ENCODE measurements at regions not wholly inside any gene's neighbourhood (a gene's known extent, or its start where the extent isn't known, plus 50 kb on each side); places are given as distances from the start of the nearest gene placed in this dataset.

DNA sequence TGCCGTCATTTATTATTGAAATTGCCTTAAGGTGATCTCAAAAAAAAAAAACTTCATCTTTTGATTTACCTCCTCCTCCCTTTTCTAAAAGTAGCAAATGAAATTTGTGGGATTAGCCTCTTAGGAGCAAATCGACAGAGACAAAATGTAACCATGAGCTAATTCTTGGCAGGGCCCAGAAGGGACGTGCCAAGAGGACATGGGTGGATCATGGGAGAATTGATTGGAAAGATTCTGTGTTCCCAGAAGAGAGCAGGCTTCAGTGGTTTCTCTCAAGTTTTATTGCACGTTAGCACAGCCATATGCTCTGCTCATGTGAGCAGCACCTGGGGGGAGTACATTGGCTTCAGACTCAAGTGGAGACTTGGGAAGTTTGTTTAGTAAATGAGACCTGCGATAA, 394.6 kb downstream of the ELAVL2 start:
- no peak for ATAC-seq (replicated peaks)
- H3K4me1 Mint-ChIP-seq = no peaks in the 10 kb centered on the region
- no peaks in the 10 kb centered on the region for H3K27me3 Mint-ChIP-seq
- H3K36me3 Mint-ChIP-seq (ENCODE audit: low read depth) = no peaks in the 10 kb centered on the region
- no peak overlapping the region for H3K4me3 Mint-ChIP-seq
- no peak overlapping the region for H3K27ac Mint-ChIP-seq
- peaks cover 14% of the 10 kb centered on the region for H3K9me3 Mint-ChIP-seq

DNA sequence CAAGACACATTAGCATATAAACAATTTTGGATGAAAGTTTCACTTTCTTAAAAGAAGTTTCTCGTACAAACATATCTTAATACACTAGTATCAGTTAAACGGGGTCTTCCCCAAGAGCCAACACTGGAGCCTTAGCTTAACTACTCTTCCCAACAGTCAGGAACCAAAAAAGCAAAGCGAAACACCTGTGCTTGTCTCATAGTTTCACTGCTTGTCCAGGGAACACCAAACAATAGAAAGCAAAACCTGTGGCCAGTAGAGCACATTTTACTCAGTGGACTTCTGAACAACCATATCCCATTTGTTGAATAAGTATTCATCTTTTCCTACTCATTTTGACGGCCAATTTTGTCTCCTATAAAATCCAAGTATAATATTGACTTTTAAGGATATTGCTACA, 391.4 kb downstream of the ELAVL2 start:
- Mint-ChIP-seq H3K36me3 (ENCODE audit: low read depth) (no peaks in the 10 kb centered on the region), H3K27ac (no peak overlapping the region)
- ATAC-seq (replicated peaks) = no peak

DNA sequence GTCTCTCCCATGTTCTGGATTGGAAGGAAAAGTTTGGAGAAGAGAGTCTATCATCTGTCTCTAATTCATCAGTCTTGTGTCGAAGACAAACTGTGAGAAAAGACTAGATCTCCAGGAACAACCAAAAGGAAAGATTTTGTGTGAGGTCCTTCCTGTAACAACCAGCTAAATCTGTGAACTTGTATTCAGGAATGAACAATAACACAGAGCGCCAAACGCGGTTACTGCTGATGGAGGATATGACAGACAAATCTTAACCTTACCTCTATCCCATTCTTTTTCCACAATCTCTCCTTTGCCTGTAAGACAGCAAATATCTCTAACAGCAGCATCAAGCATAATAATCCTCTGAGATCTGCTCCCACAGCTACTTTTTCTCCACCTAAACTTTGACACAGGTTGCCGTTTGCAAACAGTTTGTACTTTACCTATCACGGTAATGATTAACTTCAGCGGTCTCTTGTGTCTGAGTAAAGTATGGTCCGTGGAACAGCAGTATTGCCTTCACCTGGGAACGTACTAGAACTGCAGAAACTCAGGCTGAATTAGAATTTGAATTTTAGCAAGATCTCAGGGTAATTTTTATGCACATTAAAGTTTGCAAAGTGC, 387.6 kb downstream of the ELAVL2 start:
- no peaks in the 10 kb centered on the region for H3K4me1 Mint-ChIP-seq
- no peak overlapping the region for H3K27ac Mint-ChIP-seq
- no peaks in the 10 kb centered on the region for H3K27me3 Mint-ChIP-seq
- ATAC-seq (replicated peaks) = no peak
- H3K9me3 Mint-ChIP-seq = peaks cover 10% of the 10 kb centered on the region
- no peak overlapping the region for H3K4me3 Mint-ChIP-seq
- H3K36me3 Mint-ChIP-seq (ENCODE audit: low read depth) = no peaks in the 10 kb centered on the region

More for the DNA sequence above, 391.4 kb downstream of the ELAVL2 start:
- H3K4me3 Mint-ChIP-seq = no peak overlapping the region
- peaks cover 11% of the 10 kb centered on the region for H3K9me3 Mint-ChIP-seq
- H3K4me1 Mint-ChIP-seq = no peaks in the 10 kb centered on the region
- H3K27me3 Mint-ChIP-seq = no peaks in the 10 kb centered on the region

DNA sequence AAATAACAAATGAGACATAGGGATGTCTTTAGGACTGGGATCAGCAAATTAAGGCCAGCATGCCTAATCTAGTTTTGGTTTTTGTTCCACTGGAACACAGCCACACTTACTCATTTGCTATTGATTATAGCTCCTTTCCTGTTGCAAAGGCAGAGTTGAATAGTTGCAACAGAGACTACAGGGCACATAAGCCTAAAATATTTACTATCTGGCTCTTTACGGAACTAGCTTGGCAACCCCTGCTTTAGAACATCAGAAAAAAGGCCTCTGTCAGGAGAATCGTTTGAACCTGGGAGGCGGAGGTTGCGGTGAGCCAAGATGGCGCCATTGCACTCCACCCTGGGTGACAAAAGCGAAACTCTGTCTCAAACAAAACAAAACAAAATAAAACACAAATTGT, 384.8 kb downstream of the ELAVL2 start:
- Mint-ChIP-seq H3K27ac (no peak overlapping the region), H3K36me3 (ENCODE audit: low read depth) (no peaks in the 10 kb centered on the region), H3K4me1 (no peaks in the 10 kb centered on the region), H3K27me3 (no peaks in the 10 kb centered on the region), H3K9me3 (peaks cover 4% of the 10 kb centered on the region), H3K4me3 (no peak overlapping the region)
- ATAC-seq (replicated peaks) = no peak

DNA sequence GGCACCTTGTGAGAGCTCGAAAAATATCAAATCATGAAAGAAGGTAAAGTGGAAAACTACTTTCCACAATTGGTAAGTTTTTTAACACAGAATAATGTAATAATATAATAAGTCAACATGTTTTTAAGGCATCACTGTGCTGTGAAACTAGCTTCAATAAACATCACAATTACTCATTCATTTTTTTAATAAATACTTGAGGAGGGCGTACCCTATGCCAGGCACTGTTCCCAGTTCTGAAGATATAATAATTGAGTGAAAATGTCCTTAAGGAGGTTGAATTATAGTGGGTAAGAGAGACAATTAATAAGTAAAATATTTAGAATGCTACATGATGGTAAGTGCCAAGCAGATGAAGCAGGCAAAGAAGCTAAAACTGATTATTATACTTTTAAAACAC, 381.4 kb downstream of the ELAVL2 start:
- H3K4me3 Mint-ChIP-seq = no peak overlapping the region
- H3K36me3 Mint-ChIP-seq (ENCODE audit: low read depth) = no peaks in the 10 kb centered on the region
- H3K9me3 Mint-ChIP-seq = peaks cover 8% of the 10 kb centered on the region

DNA sequence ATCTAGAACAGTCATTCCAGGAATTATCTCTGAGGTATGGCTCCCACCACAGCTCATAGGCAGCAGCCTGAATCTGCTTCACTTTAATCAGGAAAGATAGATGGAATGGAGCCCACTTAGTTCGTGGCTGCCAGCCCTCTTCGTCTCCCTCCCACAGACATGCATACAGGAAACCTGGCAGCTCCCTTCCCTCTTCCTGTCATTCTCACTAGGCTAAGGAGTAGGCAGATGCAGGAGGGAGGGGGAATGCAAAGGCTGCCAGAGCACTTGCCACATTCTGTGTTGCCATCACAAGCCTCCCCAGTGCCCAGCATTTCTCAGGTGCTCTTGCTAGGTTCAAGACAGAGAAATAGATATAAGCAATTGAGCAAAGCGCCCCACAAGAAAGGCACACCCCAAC, 378.9 kb downstream of the ELAVL2 start:
- H3K27ac Mint-ChIP-seq = no peak overlapping the region
- H3K4me3 Mint-ChIP-seq = no peak overlapping the region
- H3K9me3 Mint-ChIP-seq = peaks cover 4% of the 10 kb centered on the region
- no peaks in the 10 kb centered on the region for H3K27me3 Mint-ChIP-seq
- no peaks in the 10 kb centered on the region for H3K4me1 Mint-ChIP-seq
- no peaks in the 10 kb centered on the region for H3K36me3 Mint-ChIP-seq (ENCODE audit: low read depth)
- ATAC-seq (replicated peaks) = no peak

More for the DNA sequence above, 381.4 kb downstream of the ELAVL2 start:
- H3K4me1 Mint-ChIP-seq = no peaks in the 10 kb centered on the region
- ATAC-seq (replicated peaks) = no peak
- H3K27me3 Mint-ChIP-seq = no peaks in the 10 kb centered on the region
- no peak overlapping the region for H3K27ac Mint-ChIP-seq

DNA sequence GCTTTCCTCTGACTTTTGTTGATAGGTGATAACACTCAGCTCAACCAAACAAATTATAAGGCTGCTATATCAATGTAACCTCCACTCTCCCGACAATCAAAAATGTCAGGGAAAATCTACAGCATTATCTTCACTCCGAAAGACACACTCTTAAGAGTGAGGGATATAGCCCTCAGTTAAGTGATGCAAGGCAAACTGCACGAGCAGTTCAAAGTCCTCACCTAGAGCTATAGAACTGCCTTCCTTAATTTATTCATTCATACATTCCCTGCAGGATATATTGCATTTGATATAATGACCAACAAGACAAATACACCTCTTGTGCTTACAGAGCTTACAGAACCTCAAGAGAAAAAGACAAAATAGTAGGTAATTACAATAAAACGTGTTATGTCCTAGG, 378.1 kb downstream of the ELAVL2 start:
- Mint-ChIP-seq H3K9me3 (peaks cover 6% of the 10 kb centered on the region), H3K4me3 (no peak overlapping the region), H3K27me3 (no peaks in the 10 kb centered on the region), H3K36me3 (ENCODE audit: low read depth) (no peaks in the 10 kb centered on the region), H3K4me1 (no peaks in the 10 kb centered on the region), H3K27ac (no peak overlapping the region)
- ATAC-seq (replicated peaks) = no peak

DNA sequence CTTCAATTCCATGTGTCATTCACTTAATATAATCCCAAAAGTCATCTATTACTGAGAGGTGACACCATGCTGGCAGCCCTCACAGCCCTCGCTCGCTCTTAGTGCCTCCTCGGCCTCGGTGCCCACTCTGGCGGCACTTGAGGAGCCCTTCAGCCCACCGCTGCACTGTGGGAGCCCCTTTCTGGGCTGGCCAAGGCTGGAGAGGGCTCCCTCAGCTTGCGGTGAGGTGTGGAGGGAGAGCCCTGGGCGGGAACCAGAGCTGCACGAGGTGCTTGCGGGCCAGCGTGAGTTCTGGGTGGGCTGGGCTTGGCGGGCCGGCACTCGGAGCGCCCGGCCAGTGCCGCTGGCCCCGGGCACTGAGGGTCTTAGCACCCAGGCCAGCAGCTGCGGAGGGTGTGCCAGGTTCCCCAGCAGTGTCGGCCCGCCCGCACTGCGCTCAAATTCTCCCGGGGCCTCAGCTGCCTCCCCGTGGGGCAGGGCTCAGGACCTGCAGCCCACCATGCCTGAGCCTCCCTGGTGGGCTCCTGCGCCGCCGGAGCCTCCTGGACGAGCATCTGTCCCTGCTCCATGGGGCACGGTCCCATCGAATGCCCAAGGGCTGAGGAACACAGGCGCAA, 374.1 kb downstream of the ELAVL2 start:
- Mint-ChIP-seq H3K36me3 (ENCODE audit: low read depth) (no peaks in the 10 kb centered on the region), H3K27ac (no peak overlapping the region), H3K4me1 (no peaks in the 10 kb centered on the region), H3K9me3 (peaks cover 13% of the 10 kb centered on the region), H3K4me3 (no peak overlapping the region), H3K27me3 (no peaks in the 10 kb centered on the region)
- no peak for ATAC-seq (replicated peaks)

DNA sequence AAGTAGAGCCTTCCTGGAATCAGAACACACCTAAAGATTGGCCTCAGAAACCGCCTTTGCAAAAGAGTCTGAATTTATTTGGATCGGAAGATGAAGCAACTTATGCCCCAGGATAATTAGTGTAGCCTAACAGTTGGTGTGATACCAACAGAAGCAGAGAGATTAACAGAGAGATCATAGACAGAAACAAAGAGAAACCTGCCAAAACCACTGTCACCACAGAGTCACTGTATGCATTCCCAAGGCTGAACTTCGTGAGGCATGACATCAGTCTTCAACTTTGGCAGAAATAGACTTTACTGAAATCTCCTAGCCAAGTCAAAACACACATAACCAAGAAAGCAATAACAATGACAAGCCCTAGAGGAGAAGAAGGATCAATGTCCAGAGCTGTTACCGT, 361.8 kb downstream of the ELAVL2 start:
- ATAC-seq (replicated peaks) = no peak
- H3K36me3 Mint-ChIP-seq (ENCODE audit: low read depth) = no peaks in the 10 kb centered on the region
- H3K9me3 Mint-ChIP-seq = peaks cover 12% of the 10 kb centered on the region
- no peaks in the 10 kb centered on the region for H3K27me3 Mint-ChIP-seq
- H3K4me1 Mint-ChIP-seq = no peaks in the 10 kb centered on the region
- no peak overlapping the region for H3K4me3 Mint-ChIP-seq
- no peak overlapping the region for H3K27ac Mint-ChIP-seq

DNA sequence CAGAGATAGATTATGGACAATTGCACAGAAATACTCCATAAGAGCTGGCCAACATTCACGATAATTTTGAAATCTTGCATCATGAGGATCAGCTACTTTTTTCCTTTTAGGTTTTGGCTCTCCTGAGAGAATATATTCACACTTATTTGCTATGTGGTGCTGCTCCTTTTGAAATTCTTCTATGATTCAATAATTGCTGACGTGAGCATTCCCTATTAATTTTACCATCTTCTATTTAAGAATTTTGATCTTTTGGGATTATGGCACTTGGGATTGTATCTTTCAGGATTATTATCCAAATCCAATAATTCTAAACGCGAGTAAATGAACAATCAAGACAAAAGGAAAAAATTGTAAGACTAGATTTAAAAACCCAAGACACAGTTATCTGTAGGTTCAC, 358.8 kb downstream of the ELAVL2 start:
- H3K9me3 Mint-ChIP-seq = peaks cover 12% of the 10 kb centered on the region
- no peaks in the 10 kb centered on the region for H3K4me1 Mint-ChIP-seq
- no peak overlapping the region for H3K4me3 Mint-ChIP-seq
- no peak overlapping the region for H3K27ac Mint-ChIP-seq
- no peaks in the 10 kb centered on the region for H3K27me3 Mint-ChIP-seq
- no peak for ATAC-seq (replicated peaks)
- H3K36me3 Mint-ChIP-seq (ENCODE audit: low read depth) = no peaks in the 10 kb centered on the region

DNA sequence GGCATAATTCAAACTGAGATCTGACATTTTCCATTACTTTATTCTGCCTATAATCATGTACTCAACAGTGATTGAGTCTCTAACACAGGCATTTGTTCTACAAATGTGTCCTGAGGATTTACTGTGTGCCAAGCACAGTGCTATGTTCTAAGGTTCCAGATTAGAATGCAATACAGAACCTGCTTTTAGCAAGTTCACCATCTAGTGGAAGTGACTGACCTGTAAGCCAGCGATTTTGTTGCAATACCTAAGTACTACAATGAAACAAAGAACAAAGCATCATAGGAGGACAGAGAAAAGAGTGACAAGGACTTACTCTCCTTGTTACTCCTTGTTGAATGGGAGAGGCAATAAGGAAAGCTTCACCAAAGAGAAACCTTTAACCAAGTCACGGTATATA, 348.1 kb downstream of the ELAVL2 start:
- H3K4me3 Mint-ChIP-seq = no peak overlapping the region
- no peaks in the 10 kb centered on the region for H3K36me3 Mint-ChIP-seq (ENCODE audit: low read depth)
- H3K4me1 Mint-ChIP-seq = no peaks in the 10 kb centered on the region
- no peak overlapping the region for H3K27ac Mint-ChIP-seq
- H3K27me3 Mint-ChIP-seq = no peaks in the 10 kb centered on the region
- ATAC-seq (replicated peaks) = no peak
- peaks cover 15% of the 10 kb centered on the region for H3K9me3 Mint-ChIP-seq

DNA sequence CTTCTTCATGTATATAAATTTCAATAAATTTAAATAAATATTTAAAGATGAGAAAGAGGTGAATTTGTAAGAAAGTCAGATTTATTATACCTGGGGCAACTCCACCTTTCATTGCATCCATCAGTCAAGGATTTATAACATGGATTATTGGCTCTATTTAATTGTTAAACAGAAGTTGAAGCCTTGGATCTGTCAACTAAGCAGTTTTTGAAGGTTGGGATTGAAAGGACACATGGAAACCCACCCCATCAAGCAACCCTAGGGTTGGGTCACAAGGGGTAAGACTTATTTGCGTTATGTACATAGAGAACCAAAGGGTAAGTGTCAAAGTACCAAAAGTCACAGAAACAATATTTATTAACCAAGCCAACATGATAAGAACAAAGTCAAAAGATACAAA, 342.5 kb downstream of the ELAVL2 start:
- no peaks in the 10 kb centered on the region for H3K36me3 Mint-ChIP-seq (ENCODE audit: low read depth)
- no peak overlapping the region for H3K4me3 Mint-ChIP-seq
- H3K27ac Mint-ChIP-seq = no peak overlapping the region
- H3K9me3 Mint-ChIP-seq = peaks cover 9% of the 10 kb centered on the region
- ATAC-seq (replicated peaks) = no peak
- no peaks in the 10 kb centered on the region for H3K27me3 Mint-ChIP-seq
- no peaks in the 10 kb centered on the region for H3K4me1 Mint-ChIP-seq

DNA sequence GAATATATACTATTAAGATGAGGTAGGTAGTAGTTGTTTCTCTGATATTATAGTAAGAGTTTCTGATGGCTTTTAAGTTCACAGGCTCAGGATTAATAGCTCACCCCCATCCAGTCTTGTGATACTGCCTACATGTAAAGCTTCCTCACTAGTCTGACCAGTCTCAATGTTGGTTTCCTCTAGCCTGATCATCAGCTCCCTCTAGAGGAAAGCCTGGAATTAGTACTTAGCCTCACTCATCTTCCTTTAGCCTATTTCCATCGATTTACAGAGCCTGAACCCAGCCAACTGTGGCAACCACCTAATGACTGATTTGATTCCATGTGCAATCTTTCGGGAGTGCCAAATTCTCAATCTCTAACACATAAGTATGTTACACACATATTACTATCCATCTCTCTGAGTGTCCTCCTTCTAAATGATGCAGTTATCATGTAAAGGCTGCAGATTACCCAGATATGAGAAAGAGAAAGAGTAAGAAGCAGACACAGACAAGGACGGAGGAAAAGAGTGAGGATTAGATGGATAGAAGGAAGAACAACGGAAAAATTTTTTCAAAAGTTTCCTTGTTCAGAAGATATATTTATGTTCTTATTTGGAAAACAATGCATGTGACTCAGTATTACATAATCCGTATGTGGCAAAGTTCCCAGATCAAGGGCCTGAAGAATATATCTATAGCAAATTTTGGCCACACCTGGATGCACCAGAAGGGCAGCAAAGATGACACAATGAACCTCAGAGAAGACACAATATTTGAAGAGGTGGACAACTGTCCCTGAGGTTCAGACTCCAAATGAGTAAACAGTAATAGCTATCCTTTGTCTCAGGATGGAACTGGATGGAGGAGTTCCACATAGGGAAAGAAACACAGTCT, 333.7 kb downstream of the ELAVL2 start:
- H3K9me3 Mint-ChIP-seq = peaks cover 2% of the 10 kb centered on the region
- H3K27me3 Mint-ChIP-seq = no peaks in the 10 kb centered on the region
- H3K4me3 Mint-ChIP-seq = no peak overlapping the region
- no peaks in the 10 kb centered on the region for H3K4me1 Mint-ChIP-seq
- no peak for ATAC-seq (replicated peaks)
- no peaks in the 10 kb centered on the region for H3K36me3 Mint-ChIP-seq (ENCODE audit: low read depth)
- H3K27ac Mint-ChIP-seq = no peak overlapping the region

DNA sequence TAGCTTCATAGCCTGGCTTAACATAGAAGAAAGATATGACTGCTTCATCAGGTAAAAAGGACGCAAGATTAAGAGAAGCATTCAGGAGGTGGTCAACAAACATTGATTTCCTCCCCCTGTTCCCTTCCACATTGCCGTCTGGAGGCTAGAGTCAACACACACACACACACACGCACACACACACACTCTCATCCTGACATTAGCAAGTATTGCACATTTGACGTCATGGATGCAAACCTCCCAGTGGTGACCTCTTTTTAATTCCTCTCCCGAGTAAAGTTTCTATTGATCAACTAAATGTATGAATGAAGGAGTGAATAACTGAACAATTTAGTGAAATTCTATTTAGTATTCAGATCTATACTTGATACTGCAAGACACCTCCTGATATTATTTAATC, 332.8 kb downstream of the ELAVL2 start:
- Mint-ChIP-seq H3K36me3 (ENCODE audit: low read depth) (no peaks in the 10 kb centered on the region), H3K4me1 (no peaks in the 10 kb centered on the region), H3K9me3 (no peaks in the 10 kb centered on the region), H3K27ac (no peak overlapping the region), H3K27me3 (no peaks in the 10 kb centered on the region), H3K4me3 (no peak overlapping the region)
- no peak for ATAC-seq (replicated peaks)

DNA sequence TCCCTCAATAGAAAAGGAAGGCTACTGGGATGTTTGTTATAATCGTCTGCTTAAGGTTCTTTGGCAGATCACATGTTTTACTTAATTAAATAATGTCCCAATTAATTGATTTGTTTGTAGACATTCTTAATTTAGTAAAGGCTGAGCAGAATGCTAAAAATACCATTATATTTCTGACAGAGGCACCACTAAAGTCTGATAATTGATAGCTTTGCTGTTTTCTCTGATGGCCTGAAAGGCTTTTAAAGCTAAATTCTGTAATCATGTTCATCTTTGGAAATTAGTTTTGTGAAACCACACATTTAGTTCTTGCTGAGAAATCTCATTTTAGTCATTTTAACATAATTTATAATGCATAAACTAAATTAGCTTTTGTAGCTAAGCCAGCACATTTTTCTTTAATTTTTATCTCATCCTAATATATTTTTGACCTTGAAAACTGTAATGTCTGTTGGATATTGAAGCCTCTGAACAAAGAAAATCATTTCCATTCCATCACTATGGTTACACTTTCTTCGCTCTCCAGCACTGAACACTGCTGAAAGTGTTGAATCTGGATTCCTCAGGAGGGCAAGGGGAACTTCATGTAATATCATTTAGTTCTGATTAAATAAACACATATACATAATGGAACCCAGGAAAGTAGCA, 329.4 kb downstream of the ELAVL2 start:
- no peak overlapping the region for H3K4me3 Mint-ChIP-seq
- H3K9me3 Mint-ChIP-seq = peaks cover 4% of the 10 kb centered on the region
- H3K27ac Mint-ChIP-seq = no peak overlapping the region
- ATAC-seq (replicated peaks) = no peak
- H3K4me1 Mint-ChIP-seq = no peaks in the 10 kb centered on the region
- no peaks in the 10 kb centered on the region for H3K27me3 Mint-ChIP-seq
- H3K36me3 Mint-ChIP-seq (ENCODE audit: low read depth) = no peaks in the 10 kb centered on the region

Data from activated T-helper 17 cell treated with anti-CD3 and anti-CD28 coated beads, Interleukin-2, amount 50 U/mL, for 72 hours (primary cell).